ENCODE measurements at regions not wholly inside any gene's neighbourhood (a gene's known extent, or its start where the extent isn't known, plus 50 kb on each side); places are given as distances from the start of the nearest gene placed in this dataset.
"Not testable (repeated sequence)": the region's sequence is repeated elsewhere in the genome, so short reads cannot be mapped to it uniquely, and the experiment has no call there.

- no peak for TF ChIP-seq CTCF (conservative IDR thresholded peaks at IDR 0.05; ENCODE audit: low read depth, low read length)
- no peak overlapping the region for H3K4me3 ChIP-seq (ENCODE audit: low read depth, low read length)
- DNase-seq (ENCODE audit: low read depth), result no peak
Measured at GRCh38 chr9:27818348-27818747, 245.1 kb upstream of the C9orf72 start.

- no peak overlapping the region for H3K4me3 ChIP-seq (ENCODE audit: low read depth, low read length)
- no peak for TF ChIP-seq CTCF (conservative IDR thresholded peaks at IDR 0.05; ENCODE audit: low read depth, low read length)
- DNase-seq (ENCODE audit: low read depth), result no peak
Measured at GRCh38 chr9:27828908-27829307, 255.6 kb upstream of the C9orf72 start.

- no peak for DNase-seq (ENCODE audit: low read depth)
Measured at GRCh38 chr9:27829621-27830020, 256.3 kb upstream of the C9orf72 start.

GRCh38 chr9:27832108-27832507 lies 258.8 kb upstream of the C9orf72 start:
- DNase-seq (ENCODE audit: low read depth); H3K4me3 ChIP-seq (ENCODE audit: low read depth, low read length): not testable (repeated sequence)

More at GRCh38 chr9:27829621-27830020, 256.3 kb upstream of the C9orf72 start:
- no peak overlapping the region for H3K4me3 ChIP-seq (ENCODE audit: low read depth, low read length)
- TF ChIP-seq CTCF (conservative IDR thresholded peaks at IDR 0.05; ENCODE audit: low read depth, low read length), result no peak

- no peak for DNase-seq (ENCODE audit: low read depth)
- H3K4me3 ChIP-seq (ENCODE audit: low read depth, low read length), result no peak overlapping the region
- no peak for TF ChIP-seq CTCF (conservative IDR thresholded peaks at IDR 0.05; ENCODE audit: low read depth, low read length)
Measured at GRCh38 chr9:27835286-27835685, 262.0 kb upstream of the C9orf72 start.

- DNase-seq (ENCODE audit: low read depth), result no peak
- no peak overlapping the region for H3K4me3 ChIP-seq (ENCODE audit: low read depth, low read length)
- no peak for TF ChIP-seq CTCF (conservative IDR thresholded peaks at IDR 0.05; ENCODE audit: low read depth, low read length)
Measured at GRCh38 chr9:27835746-27836145, 262.5 kb upstream of the C9orf72 start.

GRCh38 chr9:27836661-27837401 lies 263.6 kb upstream of the C9orf72 start:
- no peak for TF ChIP-seq CTCF (conservative IDR thresholded peaks at IDR 0.05; ENCODE audit: low read depth, low read length)
- no peak overlapping the region for H3K4me3 ChIP-seq (ENCODE audit: low read depth, low read length)
- DNase-seq (ENCODE audit: low read depth), result no peak

All from choroid plexus epithelial cell (primary cell).